ENCODE measurements at regions not wholly inside any gene's neighbourhood (a gene's known extent, or its start where the extent isn't known, plus 50 kb on each side); places are given as distances from the start of the nearest gene placed in this dataset.

DNA sequence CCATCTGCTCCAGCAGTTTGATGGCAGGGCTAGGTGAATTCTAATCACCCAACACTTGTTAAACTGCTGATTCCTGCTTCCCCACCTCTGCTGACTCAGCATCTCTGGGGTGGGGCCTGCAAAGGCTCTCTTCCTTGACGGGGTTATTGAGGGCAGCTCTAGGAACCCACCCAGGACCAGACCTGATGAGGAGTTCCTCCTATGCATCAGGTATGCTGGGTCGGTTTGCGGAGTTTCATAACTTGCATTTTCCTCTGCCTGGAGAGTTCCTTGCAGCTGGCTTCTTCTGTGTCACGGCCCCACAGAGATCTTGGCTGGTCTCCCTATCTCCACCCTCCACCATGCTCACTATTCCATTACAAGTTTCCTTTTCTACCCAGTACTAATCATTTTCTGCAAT, 93.4 kb upstream of the CCL2 start:
- no peak for DNase-seq

DNA sequence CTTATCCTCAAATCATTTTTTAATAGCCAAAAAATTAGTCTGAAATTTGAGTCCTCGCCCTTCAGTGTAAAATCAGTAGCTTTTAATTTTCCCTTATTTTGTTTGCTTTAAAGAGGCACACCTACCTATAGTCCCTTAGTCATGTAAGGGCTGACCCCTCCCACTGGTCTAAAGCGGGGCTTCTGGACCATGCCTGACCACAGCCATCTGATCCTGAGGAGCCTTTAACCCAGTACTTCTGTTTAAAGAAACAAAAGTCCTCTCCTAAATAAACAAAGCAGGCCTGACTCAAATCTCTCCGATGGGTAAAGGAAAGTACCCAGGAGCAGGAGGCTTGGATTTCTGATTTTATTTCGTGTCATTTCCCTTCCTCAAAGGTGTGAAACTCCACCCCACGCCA, 92.0 kb upstream of the CCL2 start:
- no peak for DNase-seq

DNA sequence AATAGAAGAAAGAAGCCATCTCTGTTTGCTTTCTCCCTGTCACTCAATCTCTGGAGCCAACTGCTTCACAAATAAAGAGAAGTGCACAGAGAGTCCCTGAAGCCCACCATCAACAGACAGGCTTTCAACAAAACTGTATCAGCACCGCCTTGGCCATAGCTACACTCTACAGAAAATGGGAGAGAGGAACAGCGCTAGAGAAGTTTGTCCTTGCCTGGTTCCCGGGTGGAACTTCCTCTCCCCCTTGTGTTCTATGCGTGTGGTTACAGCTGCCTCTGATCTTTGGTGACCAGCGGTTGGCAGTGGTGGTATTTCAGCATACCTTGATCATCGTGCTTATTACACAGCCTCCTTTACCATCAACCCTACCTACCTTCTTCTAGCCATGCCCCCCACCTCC, 91.4 kb upstream of the CCL2 start:
- peak; percentile 29 for DNase-seq

DNA sequence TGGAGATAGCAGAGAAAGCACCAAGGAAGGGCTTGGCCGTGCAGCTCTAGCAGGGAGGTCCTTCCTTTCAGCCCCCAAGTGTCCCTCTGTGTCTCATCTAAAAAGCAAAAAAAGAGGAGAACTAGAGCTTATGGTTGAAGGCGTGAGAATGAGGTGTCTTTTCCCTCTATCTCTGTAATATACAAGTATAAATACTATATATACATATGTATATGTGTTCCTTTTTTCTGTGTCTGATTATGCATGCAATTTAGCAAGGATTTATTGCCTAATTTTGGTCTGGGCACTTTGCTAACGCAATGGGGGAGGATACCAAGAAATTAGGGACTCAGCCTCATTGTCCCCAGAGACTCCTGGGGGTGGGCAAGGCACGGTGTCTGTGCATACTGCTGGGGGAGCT, 90.2 kb upstream of the CCL2 start:
- no peak for DNase-seq

DNA sequence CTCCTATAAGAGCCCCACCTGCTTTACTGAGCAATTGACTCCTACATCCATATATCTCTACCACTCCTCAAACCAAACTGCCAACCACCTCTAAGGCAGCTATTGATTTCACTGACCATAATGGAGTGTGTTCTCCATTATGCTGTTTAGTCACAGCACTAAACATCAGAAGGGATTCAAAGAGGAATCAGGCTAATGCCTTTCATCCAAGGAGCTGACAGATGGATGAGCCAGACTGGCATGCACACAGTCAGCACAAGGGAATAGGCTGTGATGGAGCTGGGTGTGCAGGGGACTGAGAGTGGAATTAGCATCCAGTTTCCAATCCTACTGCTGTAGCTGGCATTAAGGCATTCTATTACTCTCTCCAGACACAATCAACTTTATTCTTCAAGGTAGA, 88.7 kb upstream of the CCL2 start:
- no peak for DNase-seq

DNA sequence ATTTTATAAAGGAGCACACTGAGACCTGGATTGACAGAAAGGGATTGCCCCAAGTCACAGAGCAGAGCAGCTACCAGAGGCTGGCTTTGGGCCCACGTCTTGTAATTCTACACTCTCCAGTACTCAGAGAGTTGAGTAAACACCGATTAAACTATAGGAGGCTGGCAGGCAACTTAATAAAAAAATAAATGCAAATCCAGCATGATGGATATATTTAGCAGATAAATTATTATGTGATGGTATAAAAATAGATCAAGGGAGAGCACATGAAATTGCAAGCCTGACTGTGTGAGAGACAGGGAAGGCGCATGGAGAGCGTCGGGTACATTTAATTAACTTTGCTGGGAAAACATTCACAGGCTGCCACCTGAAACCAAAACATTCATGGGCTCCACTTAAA, 87.7 kb upstream of the CCL2 start:
- DNase-seq: no peak

DNA sequence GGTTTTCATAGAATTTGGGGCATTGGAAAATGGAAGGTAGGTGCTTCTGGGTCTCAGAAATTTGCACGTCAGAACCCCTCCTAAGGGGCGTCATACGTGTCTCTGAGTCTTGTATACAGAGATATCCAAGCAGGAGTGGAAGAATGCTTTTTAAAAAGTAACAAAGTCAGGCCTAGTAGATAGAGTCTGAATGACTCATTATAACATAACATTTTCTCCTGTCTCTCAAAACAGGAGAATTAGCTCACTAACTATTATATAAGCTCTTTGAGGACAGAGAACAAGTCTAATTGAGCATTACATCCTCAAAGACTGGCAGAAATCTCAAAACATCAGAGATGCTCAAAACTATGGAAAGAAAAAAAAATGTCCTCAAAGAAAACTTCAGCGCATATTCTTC, 86.1 kb upstream of the CCL2 start:
- DNase-seq: no peak

DNA sequence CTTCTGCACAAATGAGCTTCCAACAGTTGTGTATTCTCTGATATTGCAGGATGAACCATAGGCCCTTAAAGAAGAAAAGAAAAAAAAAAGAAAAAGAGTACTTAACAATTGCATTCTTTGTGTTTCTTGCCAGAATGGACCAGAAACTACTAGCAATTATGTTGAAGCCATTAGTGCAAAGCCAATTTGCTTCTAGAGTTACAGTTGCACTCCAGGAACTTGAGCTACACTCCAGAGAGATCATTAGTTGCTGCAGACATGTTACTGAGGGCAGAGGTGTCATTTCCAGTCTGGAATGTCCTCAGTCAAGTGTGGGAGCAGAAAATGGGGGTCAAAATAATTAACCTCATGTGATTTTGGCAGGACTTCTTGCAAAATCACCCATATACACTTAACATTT, 85.6 kb upstream of the CCL2 start:
- no peak for DNase-seq

DNA sequence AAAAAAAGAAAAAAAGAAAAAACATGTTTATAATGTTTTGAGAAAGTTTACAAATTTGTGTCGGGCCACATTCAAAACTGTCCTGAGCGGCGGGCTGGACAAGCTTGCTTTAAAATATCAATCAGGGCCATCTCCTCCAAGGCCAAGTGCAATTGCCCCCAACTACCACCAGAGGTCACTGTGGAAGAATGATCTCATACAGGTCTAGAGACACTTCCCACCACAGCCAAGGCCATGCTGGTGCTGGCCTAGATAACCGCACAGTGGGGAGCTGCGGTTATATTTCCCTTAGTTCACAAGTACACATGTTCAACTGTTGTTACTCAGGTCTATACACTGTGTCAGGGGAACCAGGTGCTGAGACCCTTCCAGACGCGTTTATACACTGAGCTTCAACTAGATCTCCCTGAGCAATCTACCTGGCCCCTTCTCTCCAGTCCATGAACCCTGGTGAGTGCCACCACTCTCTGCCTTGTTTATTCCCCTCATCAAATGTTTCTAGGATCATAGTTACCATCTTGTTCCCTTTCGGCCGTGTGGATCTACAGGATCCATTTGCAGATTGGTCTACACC, 83.8 kb upstream of the CCL2 start:
- DNase-seq: peak; percentile 68

DNA sequence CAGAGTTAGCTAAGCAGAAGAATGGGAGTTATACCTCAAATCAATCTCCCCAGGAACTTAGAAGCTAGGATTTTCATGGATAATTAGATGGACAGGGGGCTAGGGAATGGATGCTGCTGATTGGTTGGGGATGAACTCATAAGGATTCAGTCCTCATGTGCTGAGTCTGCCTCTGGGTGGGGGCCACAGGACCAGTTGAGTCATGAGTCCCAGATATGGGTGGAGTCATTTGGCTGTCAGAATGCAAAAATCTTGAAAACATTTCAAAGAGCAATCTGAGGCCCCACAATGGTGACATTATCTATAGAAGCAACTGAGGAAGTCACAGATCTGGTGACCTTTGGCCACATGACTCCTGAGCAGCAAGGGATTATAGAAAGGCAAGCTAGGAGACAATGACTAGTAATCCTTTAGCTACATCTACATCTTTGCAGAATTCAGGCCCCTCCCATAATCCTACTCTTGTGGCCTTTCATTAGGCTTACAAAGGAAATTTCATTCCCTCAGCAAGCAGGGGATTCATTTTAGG, 82.6 kb upstream of the CCL2 start:
- no peak for DNase-seq

DNA sequence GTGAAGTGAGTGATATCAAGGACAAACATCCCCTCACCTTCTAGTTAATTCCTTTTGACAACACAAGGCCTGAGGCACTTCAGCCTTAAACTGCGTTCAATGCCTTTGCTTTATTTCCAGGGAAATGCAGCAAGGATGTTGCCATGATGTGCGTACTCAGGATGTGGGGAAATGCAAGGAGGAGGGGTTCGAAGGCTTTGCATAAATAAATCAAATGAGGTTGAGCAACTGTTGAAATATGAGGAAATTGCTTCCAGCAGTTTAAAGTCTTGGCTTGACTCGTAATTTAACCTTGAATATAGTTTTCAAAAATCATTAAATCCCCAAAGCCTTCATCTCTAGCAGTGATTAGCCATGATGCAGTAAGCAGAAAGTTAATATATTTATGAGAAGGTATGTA, 81.8 kb upstream of the CCL2 start:
- DNase-seq: peak; percentile 62

DNA sequence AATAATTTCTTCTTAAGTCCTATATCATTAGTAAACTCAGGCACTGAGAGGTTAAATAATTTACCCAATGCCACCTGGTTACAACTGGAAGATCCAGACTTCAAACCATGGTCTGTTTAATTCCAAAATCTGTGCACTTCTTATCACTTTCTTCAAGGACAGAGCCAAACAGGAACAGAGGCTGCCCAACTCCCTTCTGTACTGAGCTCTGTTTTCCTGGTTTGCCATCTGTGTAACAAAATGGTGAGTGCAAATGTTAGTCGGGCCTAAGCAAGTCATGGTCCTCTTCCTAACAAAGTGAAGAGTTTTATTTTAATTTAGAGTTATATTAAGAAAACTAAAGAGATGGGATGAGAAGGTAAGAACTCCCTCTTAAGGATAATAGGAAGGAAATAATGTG, 80.6 kb upstream of the CCL2 start:
- DNase-seq: no peak

DNA sequence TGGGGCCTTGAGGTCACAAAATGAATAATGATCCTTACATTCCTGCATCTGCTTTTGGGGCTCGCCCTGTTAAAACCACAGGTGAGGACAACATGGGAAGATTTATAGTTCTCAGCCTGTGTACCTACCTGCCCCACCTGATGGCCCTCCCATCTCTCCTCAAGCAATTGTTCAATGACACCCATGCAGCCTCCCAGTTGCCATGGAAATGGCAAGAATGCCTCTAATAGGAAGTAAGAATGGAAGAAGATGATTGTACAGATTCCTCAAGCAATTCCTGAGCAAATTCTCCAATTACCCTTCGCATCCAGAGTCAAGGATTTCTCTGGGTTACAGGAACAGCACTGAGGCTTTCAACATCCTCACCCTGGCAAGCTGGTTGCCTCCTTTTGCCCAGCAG, 78.6 kb upstream of the CCL2 start:
- no peak for DNase-seq

DNA sequence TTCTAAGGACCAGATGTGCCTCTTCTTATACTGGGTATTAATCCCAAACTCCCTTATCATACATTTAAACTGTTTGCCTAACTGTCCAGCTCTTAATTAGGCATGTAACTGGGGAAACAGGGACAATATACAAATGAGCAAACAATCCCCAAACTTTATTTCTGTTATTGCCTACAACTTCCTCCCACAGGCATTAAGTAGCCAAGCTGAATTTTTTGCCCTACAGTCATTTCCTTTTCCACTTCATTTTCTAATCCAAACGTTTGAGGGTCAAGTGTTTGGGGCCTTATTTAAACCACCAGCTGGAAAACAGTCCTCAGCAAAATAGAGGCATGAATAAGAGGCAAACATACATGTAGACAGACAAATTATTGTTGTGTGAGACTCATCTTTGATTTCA, 77.4 kb upstream of the CCL2 start:
- peak; percentile 74 for DNase-seq

DNA sequence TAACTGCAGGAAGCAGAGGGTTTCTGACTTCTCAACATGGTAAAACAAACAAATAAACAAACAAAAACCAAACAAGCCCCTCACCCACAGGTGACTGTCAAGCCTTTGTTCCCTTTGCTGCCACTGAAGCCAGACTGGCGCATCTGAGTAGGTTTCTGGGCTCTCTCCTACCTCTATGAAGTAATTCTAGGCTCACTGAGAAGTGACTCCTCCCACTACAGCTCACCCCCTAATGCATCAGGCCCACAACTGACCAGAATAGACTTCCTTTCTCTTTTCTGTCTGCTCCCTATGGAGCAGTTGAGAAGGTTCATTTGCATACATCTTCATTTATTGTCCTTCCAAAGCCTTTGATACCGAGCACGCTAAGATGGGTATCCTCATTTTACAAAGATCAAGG, 77.0 kb upstream of the CCL2 start:
- peak; percentile 18 for DNase-seq

DNA sequence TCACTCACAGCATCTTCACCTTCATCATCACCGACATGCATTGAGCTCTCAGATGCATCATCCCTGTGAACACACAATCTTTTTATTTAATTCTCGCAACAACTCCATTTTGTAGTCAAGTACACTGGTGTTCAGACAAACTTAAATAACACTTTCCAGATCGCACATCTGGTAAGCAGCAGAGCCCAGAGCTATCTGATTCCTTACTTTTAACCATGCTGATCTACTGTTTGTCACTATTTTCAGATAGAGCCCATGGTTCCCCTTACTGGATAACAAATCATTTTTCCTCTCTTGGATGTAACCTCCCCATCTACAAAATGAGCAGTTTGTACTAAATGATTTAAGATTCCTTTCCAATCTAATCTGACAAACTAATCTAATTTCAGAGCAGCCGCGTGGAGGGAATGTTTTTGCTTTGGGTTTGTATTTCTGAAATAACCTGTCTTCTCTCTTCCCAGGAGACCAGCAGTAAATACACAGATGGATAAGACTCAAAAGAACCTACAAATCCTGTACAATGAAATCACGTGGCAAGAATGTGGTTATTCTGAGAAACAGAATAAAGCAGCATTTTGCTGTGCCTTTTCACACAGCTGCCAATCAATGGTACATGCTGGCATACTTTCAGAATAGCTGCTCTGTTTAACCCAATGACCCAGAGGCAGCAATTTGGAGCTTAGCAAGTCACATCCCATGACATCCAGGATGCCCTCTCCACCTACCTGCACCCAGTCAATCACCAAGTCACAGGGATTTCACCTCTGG, 72.9 kb upstream of the CCL2 start:
- DNase-seq: no peak

DNA sequence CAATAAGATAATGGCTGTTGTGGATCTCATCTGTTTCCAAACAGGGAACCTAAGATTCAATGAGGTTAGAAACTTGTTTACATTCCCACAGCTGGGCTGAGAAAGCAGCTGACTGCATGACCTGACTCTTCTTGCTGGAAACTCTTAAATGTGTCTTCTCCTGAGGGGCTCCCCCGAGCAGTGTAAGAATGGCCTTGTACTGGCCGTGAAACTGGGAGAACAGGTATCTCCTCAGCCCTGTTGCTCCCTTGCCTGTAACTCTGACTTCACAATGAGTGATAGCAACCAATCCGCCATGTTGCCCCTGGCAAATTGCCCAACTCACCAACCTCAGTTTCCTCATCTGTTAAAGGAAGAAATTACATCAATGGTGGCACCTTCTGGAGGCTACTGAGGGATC, 59.1 kb upstream of the CCL2 start:
- DNase-seq: no peak

DNA sequence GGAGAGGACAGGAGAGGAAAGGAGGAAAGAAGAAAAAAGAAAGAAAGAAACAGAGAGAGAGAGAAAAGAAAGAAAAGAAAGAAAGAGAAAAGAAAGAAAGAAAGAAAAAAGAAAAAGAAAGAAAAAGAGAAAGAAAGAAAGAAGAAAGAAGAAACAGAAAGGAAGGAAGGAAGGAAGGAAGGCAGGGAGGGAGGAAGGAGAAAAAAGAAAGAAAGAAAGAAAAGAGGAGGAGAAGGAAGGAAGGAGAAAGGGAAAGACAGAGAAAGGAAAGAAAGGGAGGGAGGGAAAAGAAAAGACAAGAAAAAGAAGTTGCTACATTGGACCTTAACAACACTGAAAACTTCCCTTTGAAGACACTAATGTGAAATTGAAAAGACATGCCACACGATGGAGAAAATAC, 56.6 kb upstream of the CCL2 start:
- DNase-seq: no peak

DNA sequence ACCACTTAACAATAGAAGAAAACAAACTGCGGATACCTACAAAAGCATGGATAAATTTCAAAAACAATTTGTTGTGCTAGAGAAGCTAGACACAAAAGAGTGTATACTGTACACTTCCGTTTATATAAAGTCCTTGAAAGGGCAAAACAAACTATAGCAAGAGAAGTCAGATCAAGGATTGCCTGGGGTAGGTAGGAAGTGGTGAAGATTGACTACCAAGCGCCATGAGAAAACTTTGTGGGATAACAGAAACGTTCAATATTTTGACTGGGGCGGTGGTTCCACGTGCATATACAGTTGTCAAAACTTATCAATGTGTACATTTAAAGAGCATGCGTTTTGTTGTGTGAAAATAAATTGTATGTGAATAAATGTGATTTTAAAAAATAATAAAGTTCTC, 55.6 kb upstream of the CCL2 start:
- no peak for DNase-seq

DNA sequence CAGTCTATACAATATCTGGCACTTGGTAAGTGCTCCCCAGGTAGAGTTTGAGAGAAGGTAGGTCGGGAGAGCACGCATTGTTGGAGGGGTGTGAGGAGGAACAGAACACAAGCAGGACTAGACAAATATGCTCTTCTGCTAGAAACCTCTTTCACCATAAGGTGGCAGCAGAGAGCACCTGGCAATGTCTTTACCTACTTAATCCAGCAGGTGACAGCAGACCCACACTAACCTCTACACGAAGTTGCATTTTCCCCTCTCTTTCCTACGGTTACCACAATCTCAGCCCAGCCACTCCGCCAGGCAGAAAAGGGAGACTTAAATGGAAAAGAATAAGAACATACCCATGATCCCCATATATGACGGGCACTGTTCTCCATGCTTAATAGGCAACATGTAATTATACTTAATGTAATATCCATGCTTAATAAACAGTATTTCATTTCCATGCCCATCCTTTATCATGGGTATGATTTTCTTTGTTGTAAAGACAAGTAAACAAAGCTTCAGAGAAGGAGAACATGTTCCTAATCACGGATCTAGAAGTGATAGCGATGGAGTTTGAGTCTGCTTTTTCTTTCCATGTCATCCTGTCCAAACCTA, 55.1 kb upstream of the CCL2 start:
- peak; percentile 82 for DNase-seq

DNA sequence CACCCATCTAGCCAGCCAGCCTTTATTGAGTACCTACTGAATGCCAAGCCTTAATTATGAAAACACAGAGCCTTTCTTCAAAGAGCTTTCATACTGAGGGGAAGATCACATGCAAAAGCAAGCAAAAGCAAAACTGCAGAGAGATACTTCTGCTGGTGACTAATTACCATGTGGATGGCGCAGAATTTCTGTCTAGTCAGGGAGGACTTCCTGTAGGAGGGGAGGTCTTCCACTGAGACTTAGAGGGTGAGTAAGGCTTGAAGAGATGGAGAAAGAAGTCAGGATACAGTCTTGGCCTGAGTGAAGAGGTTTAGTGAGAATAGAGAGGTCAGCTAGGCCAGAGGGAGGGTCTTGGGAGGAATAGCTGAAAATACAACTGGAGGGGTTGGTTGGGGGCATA, 53.9 kb upstream of the CCL2 start:
- peak; percentile 28 for DNase-seq

DNA sequence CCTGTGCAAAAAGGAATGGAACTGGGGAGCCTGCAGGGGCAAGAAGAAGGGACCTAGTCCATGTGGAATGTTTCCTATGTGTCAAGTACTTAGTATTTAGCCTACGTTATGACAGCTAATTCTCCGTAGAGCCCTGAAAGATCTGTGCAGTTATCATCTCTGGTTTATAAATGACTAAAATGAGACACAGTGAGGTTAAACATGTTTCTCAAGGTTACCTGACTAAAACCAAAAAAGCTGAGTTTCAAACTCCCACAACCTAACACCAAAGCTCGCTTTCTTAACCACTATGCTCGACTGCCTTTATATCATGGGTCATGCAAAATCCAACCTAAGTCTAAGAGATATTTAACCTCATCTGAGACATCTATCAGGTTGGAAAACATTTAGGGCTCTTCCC, 53.3 kb upstream of the CCL2 start:
- no peak for DNase-seq

DNA sequence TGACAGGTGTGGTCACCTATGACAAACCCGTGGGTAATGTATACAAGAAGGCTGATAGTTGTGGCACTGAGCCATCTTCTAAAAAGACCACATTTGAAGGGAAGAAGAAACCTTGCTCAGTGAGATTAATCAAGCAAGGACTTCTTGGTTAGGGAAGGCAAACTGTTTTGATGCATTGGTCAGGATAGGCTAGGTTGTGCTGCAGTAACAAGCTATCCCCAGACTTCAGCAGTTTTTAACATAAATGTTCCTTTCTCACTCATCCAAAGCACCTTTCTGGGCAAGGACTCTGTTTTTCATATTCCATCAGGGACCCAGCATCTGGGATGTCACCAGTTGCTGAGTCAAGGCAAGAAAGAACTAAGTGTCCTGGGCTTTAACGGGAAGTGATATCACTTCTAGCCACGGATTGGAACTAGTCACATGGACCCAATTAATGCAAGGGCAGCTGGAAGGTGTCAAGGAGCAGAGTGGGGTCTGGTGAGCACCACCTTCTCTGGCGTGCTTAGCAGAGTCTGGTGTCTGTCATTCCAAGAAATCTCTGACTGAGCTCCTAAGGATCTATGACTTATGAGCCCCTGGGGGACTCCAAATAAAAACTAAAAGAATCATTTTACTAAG, 52.0 kb upstream of the CCL2 start:
- no peak for DNase-seq

DNA sequence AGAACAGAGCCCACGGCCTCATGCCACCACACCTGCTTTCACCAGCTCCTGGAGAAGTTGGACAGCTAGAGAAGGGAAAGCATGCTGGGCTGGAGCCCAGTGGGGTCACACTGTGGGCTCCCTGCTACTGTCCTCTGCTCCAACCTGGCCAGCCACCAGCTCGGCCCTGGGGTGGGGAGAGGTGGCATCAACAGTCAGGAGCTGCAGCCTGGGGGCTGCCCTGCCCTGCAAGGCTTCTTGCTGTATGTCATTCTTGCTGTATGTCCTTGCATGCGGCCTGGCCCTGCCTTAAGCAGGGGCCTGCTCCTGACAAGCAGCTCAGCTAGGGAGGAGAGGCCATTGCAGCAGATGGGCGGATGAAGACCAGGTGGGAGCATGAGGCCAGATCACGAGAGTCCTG, 50.7 kb upstream of the CCL2 start:
- DNase-seq: no peak

Measured in EL (cell line).